ENCODE measurements at regions not wholly inside any gene's neighbourhood (a gene's known extent, or its start where the extent isn't known, plus 50 kb on each side); places are given as distances from the start of the nearest gene placed in this dataset.

DNA sequence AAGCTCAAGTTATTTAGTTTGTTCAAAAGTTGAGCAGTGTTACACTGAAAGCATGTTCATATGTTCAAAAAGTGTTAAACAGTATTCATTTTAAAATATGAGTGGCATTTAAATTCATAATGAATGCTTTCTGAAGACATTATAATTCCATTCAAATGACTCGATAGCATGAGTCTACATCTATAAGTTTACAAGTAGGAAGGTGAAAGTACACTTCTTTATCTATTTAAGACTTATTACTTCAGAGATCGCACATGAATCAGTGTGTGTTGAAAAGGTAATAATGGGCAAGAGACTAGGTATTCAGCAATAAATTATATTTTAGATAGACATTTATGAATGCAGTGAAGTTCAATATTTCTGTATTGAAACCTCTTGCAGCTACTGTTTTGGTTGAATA lies 456.1 kb downstream of the GRXCR1 start (continued):
- TF ChIP-seq CHD4 (IDR thresholded peaks at IDR 0.05; ENCODE audit: insufficient read depth, insufficient replicate concordance, low read depth, low read length, poor library complexity, severe bottlenecking) (no peak), ETV1 (tag; conservative IDR thresholded peaks at IDR 0.05; ENCODE audit: low read depth) (no peak), TSC22D4 (tag; IDR thresholded peaks at IDR 0.05) (no peak)
- TF ChIP-seq, protein P1, sequence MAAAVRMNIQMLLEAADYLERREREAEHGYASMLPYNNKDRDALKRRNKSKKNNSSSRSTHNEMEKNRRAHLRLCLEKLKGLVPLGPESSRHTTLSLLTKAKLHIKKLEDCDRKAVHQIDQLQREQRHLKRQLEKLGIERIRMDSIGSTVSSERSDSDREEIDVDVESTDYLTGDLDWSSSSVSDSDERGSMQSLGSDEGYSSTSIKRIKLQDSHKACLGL (CRISPR knock-in tag; IDR thresholded peaks at IDR 0.05; ENCODE audit: borderline replicate concordance, poor library complexity, severe bottlenecking) = no peak
- TF ChIP-seq, protein P2, sequence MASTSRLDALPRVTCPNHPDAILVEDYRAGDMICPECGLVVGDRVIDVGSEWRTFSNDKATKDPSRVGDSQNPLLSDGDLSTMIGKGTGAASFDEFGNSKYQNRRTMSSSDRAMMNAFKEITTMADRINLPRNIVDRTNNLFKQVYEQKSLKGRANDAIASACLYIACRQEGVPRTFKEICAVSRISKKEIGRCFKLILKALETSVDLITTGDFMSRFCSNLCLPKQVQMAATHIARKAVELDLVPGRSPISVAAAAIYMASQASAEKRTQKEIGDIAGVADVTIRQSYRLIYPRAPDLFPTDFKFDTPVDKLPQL (IDR thresholded peaks at IDR 0.05; ENCODE audit: extremely low read depth, insufficient read length) = no peak

DNA sequence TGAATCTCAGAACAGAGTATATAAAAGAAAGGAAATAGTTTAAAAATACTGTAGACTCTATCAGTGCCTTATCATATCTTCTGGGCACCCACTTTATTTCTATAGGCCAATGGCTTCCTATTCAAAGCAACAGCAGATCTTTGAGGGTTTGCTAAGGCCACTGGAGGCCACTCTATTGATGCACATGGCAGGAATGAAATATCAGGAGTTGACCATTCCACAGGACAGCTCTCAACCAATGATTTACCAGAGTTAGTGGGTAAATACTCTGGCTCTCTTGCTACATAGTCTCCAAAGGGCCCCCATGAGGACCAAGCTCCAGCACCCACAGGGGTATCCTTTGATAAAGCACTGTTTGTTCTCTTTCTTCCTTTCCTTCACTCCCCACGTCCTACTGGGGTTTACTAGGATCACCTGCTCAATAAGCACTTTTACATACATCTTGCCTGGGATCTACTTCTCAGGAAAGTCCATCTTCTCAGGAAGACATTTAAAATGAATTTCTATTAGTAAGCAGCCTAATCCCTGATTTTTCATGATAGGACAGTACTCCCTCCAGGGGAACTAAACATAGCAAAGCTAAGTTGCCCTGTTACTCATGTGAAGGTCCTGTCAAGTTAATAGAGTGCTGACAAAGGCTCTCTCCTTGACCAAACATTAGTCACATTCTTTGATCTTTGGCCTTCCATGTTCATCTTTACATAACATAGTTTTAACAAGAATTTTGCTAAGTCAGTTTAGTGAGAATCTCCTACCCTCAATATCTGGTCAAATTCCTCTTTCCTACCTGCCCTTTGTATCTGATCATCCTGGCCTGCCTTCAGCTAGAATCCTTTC lies 459.7 kb downstream of the GRXCR1 start:
- Histone ChIP-seq H3K4me2 (ENCODE audit: insufficient read depth, low read length) (no peak overlapping the region), H2AFZ (ENCODE audit: low read depth, low read length) (no peak overlapping the region), H3K27me3 (ENCODE audit: control insufficient read depth in 2 of 2, insufficient read depth in 2 of 2, low read length in 2 of 2) (no peaks in the 10 kb centered on the region), H3K79me2 (ENCODE audit: control insufficient read depth, insufficient read depth, low read length) (no peaks in the 10 kb centered on the region), H3K4me1 (replicated peaks in 1 of 2; ENCODE audit: control insufficient read depth in 2 of 2, insufficient read depth in 2 of 2, low read length in 2 of 2) (no peaks in the 10 kb centered on the region), H3K9me3 (replicated peaks; ENCODE audit: control insufficient read depth, insufficient read depth, low read depth, low read length) (peaks cover 2% of the 10 kb centered on the region), H3K36me3 (ENCODE audit: control insufficient read depth, insufficient read depth, low read length) (no peaks in the 10 kb centered on the region), H3K9me1 (ENCODE audit: control insufficient read depth, insufficient read depth, low read length) (no peaks in the 10 kb centered on the region), H3K4me3 (no peak overlapping the region), H3K27ac (ENCODE audit: extremely low read depth, low read depth, low read length) (no peak overlapping the region), H4K20me1 (replicated peaks; ENCODE audit: control insufficient read depth, insufficient read depth, low read length) (no peaks in the 10 kb centered on the region), H3K9ac (ENCODE audit: insufficient read depth in 1 of 2, low read depth in 2 of 2, low read length in 2 of 2) (no peak overlapping the region)
- CTCF ChIA-PET (ENCODE audit: low intra/inter-chr PET ratio) = no interaction called here
- FAIRE-seq = no peak
- POLR2A ChIA-PET = no interaction called here
- no peak for ATAC-seq
- DNase-seq (ENCODE audit: extremely low read depth in 1 of 4, low spot score in 3 of 4) = no peak
- in situ Hi-C loops (cut with MboI) = no loop called here
- BruUV-seq (replicated peaks) = no TSS peak
- intact Hi-C loops (cut with micrococcal nuclease) = no loop called here
- WGBS (ENCODE audit: insufficient coverage, low coverage, missing lambda C conversion rate) = 0% methylated on average over 1 of the region's 1 CpG
- no peak for TF ChIP-seq ZNF436 (CRISPR knock-in tag; IDR thresholded peaks at IDR 0.05)
- TF ChIP-seq TEAD2 (tag; IDR thresholded peaks at IDR 0.05) = no peak
- TF ChIP-seq FIP1L1 (IDR thresholded peaks at IDR 0.05; ENCODE audit: low read depth, low read length, poor library complexity, severe bottlenecking) = no peak
- no peak for TF ChIP-seq HDGF (IDR thresholded peaks at IDR 0.05)
- no peak for TF ChIP-seq NR2C2 (CRISPR knock-in tag; IDR thresholded peaks at IDR 0.05)
- TF ChIP-seq NR2C2 (tag; IDR thresholded peaks at IDR 0.05) = no peak
- no peak for TF ChIP-seq ZNF23 (CRISPR knock-in tag; IDR thresholded peaks at IDR 0.05)
- no peak for TF ChIP-seq HLTF (IDR thresholded peaks at IDR 0.05)
- TF ChIP-seq ZFP1 (CRISPR knock-in tag; IDR thresholded peaks at IDR 0.05) = no peak
- TF ChIP-seq ARHGAP35 (IDR thresholded peaks at IDR 0.05; ENCODE audit: partially characterized antibody) = no peak
- no peak for TF ChIP-seq ZBTB1 (CRISPR knock-in tag; IDR thresholded peaks at IDR 0.05; ENCODE audit: borderline replicate concordance, low read depth)
- no peak for TF ChIP-seq ZNF584 (CRISPR knock-in tag; IDR thresholded peaks at IDR 0.05; ENCODE audit: low read depth)
- TF ChIP-seq, protein P3, sequence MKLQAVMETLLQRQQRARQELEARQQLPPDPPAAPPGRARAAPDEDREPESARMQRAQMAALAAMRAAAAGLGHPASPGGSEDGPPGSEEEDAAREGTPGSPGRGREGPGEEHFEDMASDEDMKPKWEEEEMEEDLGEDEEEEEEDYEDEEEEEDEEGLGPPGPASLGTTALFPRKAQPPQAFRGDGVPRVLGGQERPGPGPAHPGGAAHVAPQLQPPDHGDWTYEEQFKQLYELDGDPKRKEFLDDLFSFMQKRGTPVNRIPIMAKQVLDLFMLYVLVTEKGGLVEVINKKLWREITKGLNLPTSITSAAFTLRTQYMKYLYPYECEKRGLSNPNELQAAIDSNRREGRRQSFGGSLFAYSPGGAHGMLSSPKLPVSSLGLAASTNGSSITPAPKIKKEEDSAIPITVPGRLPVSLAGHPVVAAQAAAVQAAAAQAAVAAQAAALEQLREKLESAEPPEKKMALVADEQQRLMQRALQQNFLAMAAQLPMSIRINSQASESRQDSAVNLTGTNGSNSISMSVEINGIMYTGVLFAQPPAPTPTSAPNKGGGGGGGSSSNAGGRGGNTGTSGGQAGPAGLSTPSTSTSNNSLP (IDR thresholded peaks at IDR 0.05; ENCODE audit: borderline replicate concordance, low read depth, low read length) = no peak
